ENCODE measurements at regions not wholly inside any gene's neighbourhood (a gene's known extent, or its start where the extent isn't known, plus 50 kb on each side); places are given as distances from the start of the nearest gene placed in this dataset.

DNA sequence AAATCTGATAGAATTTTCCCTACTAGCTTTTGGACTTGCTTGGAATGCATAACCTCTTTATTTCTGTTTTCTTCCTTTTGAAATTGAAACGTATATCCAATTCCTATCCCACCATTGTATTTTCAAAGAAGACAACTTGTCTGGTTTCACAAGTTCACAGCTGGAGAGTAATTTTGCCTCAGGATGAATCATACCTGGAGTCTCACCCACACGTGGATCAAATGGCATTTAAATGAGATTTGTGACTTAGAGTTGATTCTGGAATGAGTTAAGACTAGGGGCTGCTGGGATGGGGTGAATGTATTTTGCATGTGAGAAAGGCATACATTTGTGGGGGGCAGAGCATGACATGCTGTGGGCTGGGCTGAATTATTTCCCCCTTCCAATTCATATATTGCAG lies 516.5 kb upstream of the MGAT4C start:
- H3K9me3 ChIP-seq (replicated peaks in 1 of 11) = no peaks in the 10 kb centered on the region
- no peaks in the 10 kb centered on the region for H3K36me3 ChIP-seq
- H3K9ac ChIP-seq = no peak overlapping the region
- H3K4me3 ChIP-seq = no peak overlapping the region
- TF ChIP-seq Cebpa-rat (IDR thresholded peaks at IDR 0.05) = no peak
- no peaks in the 10 kb centered on the region for H3K4me1 ChIP-seq
- H3K4me2 ChIP-seq = no peak overlapping the region
- no peak overlapping the region for H3K27ac ChIP-seq
- H3K27me3 ChIP-seq = no peaks in the 10 kb centered on the region
- no peaks in the 10 kb centered on the region for H4K20me1 ChIP-seq

DNA sequence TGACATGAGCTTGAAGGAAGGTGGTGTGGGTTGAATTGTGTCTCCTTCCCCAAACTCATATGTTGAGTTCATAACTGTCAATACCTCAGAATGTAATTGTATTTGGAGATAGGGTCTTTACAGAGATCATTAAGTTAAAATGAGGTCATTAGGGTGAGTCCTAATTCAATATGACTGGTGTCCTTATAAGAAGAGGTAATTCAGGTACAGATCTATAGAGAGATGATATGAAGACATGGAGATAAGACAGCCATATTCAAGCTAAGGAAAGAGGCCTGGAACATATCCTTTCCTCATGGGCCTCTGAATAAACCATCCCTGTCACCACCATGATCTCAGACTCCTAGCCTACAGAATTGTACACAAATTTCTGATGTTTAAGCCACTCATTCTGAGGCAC lies 514.7 kb upstream of the MGAT4C start:
- TF ChIP-seq Cebpa-rat (IDR thresholded peaks at IDR 0.05) = no peak
- no peaks in the 10 kb centered on the region for H3K4me1 ChIP-seq
- no peaks in the 10 kb centered on the region for H4K20me1 ChIP-seq

DNA sequence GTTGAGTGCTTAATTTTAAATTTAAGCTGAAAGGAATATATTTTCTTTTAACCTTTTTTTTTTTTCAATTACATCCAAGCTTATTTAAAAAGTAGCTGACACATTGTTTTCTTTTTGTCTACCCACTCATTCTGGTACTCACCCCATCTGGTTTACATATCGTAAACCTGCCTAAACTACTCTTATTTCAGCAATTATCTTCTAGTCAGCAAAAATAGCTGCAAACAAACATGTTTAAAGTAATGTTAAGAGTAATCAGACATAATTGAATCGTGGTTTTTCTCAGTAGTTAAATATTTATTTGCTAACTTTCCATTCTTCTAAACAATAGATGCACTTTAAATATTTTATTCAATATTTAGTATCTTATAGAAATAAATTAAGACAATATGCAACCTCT lies 492.7 kb upstream of the MGAT4C start:
- Histone ChIP-seq H4K20me1 (no peaks in the 10 kb centered on the region), H3K27me3 (no peaks in the 10 kb centered on the region), H3K36me3 (no peaks in the 10 kb centered on the region), H3K9ac (no peak overlapping the region), H3K4me2 (no peak overlapping the region), H3K27ac (no peak overlapping the region), H3K9me3 (replicated peaks in 1 of 11) (no peaks in the 10 kb centered on the region), H3K4me3 (no peak overlapping the region), H3K4me1 (peaks cover 0 to 20% (median 0%) of the 10 kb centered on the region in 10 experiments; a peak in 3 of 20 replicates)
- no peak for TF ChIP-seq Cebpa-rat (IDR thresholded peaks at IDR 0.05)

More for the DNA sequence above, 514.7 kb upstream of the MGAT4C start:
- no peak overlapping the region for H3K4me2 ChIP-seq
- H3K27me3 ChIP-seq = no peaks in the 10 kb centered on the region
- H3K27ac ChIP-seq = no peak overlapping the region
- no peaks in the 10 kb centered on the region for H3K9me3 ChIP-seq (replicated peaks in 1 of 11)
- H3K4me3 ChIP-seq = no peak overlapping the region
- H3K9ac ChIP-seq = no peak overlapping the region
- no peaks in the 10 kb centered on the region for H3K36me3 ChIP-seq

DNA sequence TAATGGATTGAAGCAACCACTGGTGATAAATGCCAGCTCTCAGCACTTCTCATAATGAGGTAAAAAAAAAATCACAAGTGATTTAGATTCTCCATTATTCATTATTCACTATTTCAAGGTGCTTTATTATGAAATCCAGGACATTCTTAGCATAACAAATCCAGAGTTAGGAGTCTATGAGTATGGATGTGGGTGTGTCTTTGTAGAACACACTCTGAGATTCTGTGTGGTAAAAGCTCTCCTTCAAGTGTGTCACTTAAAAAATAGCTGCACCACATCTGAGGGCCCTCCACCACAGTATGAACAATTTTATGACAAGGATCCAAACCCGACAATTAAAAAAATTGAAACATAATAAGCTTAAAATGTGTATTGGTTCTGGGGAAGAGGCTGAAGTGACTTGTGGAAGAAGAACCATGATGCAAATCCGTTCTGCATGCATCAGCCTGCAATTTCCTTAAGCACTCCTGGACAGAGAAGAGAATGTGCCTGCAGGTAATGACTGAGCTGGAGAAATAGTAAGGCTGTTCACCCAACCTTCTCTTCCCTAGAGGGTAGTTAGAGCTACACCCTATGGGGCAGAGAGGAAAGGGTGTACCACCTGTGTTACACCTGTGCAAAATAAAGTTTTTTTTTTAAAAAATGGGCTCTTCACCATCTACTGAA lies 488.5 kb upstream of the MGAT4C start:
- Histone ChIP-seq H4K20me1 (no peaks in the 10 kb centered on the region), H3K4me2 (peak overlapping the region in 1 of 11 experiments; percentile 28; a peak in 1 of 22 replicates), H3K4me1 (peaks cover 0 to 34% (median 0%) of the 10 kb centered on the region in 10 experiments; a peak in 3 of 20 replicates), H3K9me3 (replicated peaks in 1 of 11) (no peaks in the 10 kb centered on the region), H3K9ac (no peak overlapping the region), H3K4me3 (no peak overlapping the region), H3K36me3 (no peaks in the 10 kb centered on the region), H3K27ac (no peak overlapping the region), H3K27me3 (no peaks in the 10 kb centered on the region)
- no peak for TF ChIP-seq Cebpa-rat (IDR thresholded peaks at IDR 0.05)

DNA sequence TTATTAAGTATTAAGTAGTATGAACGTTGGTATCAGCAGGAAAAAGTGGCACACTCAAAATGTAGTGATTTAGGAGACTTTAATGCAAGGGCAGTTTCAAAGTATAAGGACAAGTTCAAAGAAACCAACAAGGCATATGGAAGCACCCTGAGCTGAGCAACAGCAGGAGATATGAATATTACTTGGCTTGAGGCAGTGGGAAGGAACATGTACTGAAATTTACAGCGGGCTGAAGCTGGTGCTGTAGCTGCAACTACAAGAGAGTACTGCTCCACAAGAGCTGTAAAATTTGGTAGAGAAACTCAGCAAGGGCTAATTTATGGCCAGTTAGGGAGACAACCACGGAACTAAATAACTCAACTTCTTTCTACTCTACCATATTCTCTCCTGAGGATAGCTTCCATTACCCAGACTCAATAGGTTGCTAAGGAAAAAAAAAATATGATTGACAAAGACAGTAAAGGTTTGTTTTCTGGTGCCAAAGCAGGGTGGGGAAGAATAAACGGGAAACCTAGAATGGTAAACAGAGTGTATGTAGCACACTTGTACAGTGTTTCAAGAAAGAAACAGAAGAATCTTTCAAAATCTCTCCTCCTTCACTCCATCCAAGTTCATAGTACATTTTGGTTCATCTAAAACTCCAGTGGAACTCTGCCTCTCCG lies 487.8 kb upstream of the MGAT4C start:
- Histone ChIP-seq H3K9me3 (replicated peaks in 1 of 11) (no peaks in the 10 kb centered on the region), H4K20me1 (no peaks in the 10 kb centered on the region), H3K4me1 (peaks cover 0 to 34% (median 0%) of the 10 kb centered on the region in 10 experiments; a peak in 3 of 20 replicates), H3K27ac (no peak overlapping the region), H3K9ac (no peak overlapping the region), H3K4me3 (no peak overlapping the region), H3K36me3 (no peaks in the 10 kb centered on the region), H3K4me2 (no peak overlapping the region), H3K27me3 (no peaks in the 10 kb centered on the region)
- no peak for TF ChIP-seq Cebpa-rat (IDR thresholded peaks at IDR 0.05)

DNA sequence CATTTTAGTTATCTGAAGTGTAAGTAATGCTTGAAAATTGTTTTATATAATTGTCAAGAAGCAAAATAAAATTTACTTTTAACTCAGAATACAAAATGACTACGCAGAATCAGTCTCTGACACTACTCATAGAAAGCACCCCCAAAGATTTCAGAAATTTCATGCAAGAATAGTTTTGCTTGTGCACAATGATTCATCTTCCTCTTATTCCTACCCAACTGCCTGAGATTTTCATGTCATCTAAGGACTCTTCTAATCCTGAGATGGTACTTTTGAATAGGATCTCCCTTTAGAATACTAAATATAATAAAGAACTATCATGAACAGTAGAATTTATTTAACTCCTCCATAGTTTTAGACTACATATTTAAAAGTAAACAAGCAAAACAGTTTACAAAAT lies 485.3 kb upstream of the MGAT4C start:
- H3K36me3 ChIP-seq = no peaks in the 10 kb centered on the region
- no peak overlapping the region for H3K27ac ChIP-seq
- H3K9ac ChIP-seq = no peak overlapping the region
- H4K20me1 ChIP-seq = no peaks in the 10 kb centered on the region
- H3K4me1 ChIP-seq = peaks cover 0 to 34% (median 0%) of the 10 kb centered on the region in 10 experiments; a peak in 3 of 20 replicates
- H3K4me3 ChIP-seq = no peak overlapping the region
- H3K27me3 ChIP-seq = no peaks in the 10 kb centered on the region
- H3K4me2 ChIP-seq = no peak overlapping the region; a peak in 1 of 22 replicates
- no peak for TF ChIP-seq Cebpa-rat (IDR thresholded peaks at IDR 0.05)
- no peaks in the 10 kb centered on the region for H3K9me3 ChIP-seq (replicated peaks in 1 of 11)

DNA sequence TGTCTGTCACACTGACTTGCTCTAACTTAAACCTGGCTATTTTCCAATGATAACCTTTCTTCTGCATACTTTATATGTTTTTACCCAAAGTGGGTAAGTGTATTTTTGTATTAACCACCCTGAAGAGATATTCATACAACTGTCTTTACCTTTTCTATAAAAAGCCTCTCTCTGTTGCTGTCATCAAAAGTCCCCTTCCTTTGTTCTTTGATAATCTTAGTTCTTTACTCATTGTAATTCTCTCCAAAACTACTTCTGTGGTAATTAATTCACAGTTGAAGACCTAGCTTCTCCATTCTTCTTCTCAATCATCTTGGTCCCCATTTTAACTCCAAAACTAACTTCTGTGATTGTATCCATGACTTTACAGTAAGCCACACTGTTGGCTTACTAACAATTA lies 479.7 kb upstream of the MGAT4C start:
- no peak overlapping the region for H3K9ac ChIP-seq
- TF ChIP-seq Cebpa-rat (IDR thresholded peaks at IDR 0.05) = no peak
- no peaks in the 10 kb centered on the region for H3K9me3 ChIP-seq (replicated peaks in 1 of 11)
- no peak overlapping the region for H3K4me3 ChIP-seq
- H3K36me3 ChIP-seq = no peaks in the 10 kb centered on the region
- no peaks in the 10 kb centered on the region for H3K27me3 ChIP-seq
- no peaks in the 10 kb centered on the region for H4K20me1 ChIP-seq
- no peak overlapping the region for H3K27ac ChIP-seq
- no peak overlapping the region for H3K4me2 ChIP-seq
- peaks cover 0 to 3% (median 0%) of the 10 kb centered on the region in 10 experiments; a peak in 1 of 20 replicates for H3K4me1 ChIP-seq

DNA sequence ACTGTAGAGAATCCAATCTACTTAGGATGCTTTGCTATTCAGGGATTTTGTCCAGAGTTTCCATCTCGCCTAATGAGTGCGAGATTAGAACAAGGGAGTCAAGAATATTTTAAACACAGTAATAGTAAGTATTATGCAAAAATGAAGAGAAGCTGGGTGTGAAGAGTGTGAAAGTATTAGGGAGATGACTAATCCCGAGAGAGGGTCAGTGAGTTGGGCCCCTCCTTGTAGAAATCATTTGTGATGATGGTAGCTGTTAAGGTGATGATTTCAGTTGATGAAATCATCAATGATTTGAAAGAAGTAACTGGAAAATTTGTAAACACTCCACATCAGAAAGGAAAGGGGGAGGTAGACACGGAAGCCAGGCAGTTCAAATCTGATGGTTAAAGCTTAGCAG lies 478.9 kb upstream of the MGAT4C start:
- Histone ChIP-seq H3K27ac (no peak overlapping the region), H3K4me1 (peaks cover 0 to 3% (median 0%) of the 10 kb centered on the region in 10 experiments; a peak in 1 of 20 replicates), H3K4me3 (no peak overlapping the region), H3K9me3 (replicated peaks in 1 of 11) (no peaks in the 10 kb centered on the region), H3K36me3 (no peaks in the 10 kb centered on the region), H3K4me2 (no peak overlapping the region), H3K9ac (no peak overlapping the region), H4K20me1 (no peaks in the 10 kb centered on the region), H3K27me3 (no peaks in the 10 kb centered on the region)
- TF ChIP-seq Cebpa-rat (IDR thresholded peaks at IDR 0.05) = no peak

DNA sequence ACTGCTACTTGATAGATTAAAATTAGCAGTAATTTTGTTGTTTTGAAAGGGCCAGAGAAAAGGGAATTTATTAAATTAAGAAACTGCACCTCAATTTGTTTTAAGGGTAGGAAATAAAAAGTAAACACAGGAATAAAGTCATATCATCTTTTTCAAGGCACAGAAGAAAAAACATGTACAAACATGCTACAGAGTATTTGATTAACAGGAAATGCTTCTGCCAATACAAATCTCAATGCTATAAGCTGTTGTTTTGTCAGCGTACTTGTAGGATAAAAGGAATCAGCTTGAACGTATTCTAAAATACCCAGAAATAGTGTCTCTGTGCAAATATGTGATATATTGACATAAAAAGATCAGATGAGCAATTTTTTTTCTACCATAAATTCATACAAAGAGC lies 474.0 kb upstream of the MGAT4C start:
- H4K20me1 ChIP-seq = no peaks in the 10 kb centered on the region
- no peak overlapping the region for H3K27ac ChIP-seq
- no peaks in the 10 kb centered on the region for H3K9me3 ChIP-seq (replicated peaks in 1 of 11)
- no peak overlapping the region for H3K4me2 ChIP-seq
- no peak overlapping the region for H3K4me3 ChIP-seq
- H3K27me3 ChIP-seq = no peaks in the 10 kb centered on the region
- TF ChIP-seq Cebpa-rat (IDR thresholded peaks at IDR 0.05) = no peak
- H3K9ac ChIP-seq = no peak overlapping the region
- H3K4me1 ChIP-seq = no peaks in the 10 kb centered on the region
- no peaks in the 10 kb centered on the region for H3K36me3 ChIP-seq

DNA sequence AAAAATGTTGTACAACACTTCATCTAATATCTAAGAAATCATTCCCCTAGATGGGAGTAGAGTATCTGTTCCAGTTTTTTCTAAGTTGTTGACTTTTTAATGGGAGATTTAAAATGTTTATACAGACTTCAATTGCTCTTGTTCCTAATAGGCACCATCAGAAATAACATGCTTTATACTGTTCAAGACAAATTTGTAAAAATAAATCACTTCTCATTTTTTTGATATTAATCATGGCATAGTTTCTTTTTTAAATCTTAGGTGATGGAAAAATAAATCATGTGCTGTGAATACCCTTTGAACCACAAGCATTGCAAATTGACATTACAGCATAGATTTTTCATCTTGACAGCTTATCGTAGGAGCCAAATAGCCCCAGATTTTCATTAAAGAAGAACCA lies 473.5 kb upstream of the MGAT4C start:
- no peak overlapping the region for H3K9ac ChIP-seq
- no peak for TF ChIP-seq Cebpa-rat (IDR thresholded peaks at IDR 0.05)
- no peaks in the 10 kb centered on the region for H4K20me1 ChIP-seq
- no peaks in the 10 kb centered on the region for H3K36me3 ChIP-seq
- no peak overlapping the region for H3K4me3 ChIP-seq
- H3K27ac ChIP-seq = no peak overlapping the region
- no peak overlapping the region for H3K4me2 ChIP-seq
- no peaks in the 10 kb centered on the region for H3K27me3 ChIP-seq
- H3K9me3 ChIP-seq (replicated peaks in 1 of 11) = no peaks in the 10 kb centered on the region
- H3K4me1 ChIP-seq = no peaks in the 10 kb centered on the region

Data from BLaER1 treated with 17β-estradiol and CSF1 and Interleukin-3, amounts not matched to agents 10 nM and 100 nM (cell line).